ENCODE measurements at regions not wholly inside any gene's neighbourhood (a gene's known extent, or its start where the extent isn't known, plus 50 kb on each side); places are given as distances from the start of the nearest gene placed in this dataset.

DNA sequence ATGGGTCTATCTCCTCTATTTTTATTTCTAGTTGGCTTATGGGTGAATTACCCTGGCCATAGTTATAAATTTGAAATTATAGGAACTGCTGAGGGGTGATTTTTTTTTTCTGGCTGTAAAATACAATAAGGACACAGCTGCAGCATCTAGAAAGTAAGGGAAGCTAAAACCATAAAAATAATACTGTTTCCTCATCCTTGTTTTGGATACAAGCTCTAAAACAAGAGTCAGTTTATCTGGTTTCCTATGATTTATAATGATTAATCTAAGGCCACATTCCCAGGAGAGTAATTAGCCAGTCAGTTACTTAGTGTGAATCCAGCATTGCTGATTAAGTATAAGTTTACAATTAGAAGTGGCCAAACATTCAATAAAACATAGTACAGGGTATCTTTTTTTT is 219.1 kb upstream of the NBEA start:
- no peak for TF ChIP-seq POLR2A (IDR thresholded peaks at IDR 0.05; ENCODE audit: low read depth, low read length)
- TF ChIP-seq POLR2AphosphoS5 (IDR thresholded peaks at IDR 0.05; ENCODE audit: low read depth, low read length) = no peak
- TF ChIP-seq TAF1 (IDR thresholded peaks at IDR 0.05; ENCODE audit: borderline replicate concordance, low read depth, low read length) = no peak
